GM23338 (cell line): ENCODE measurements at regions not wholly inside any gene's neighbourhood (a gene's known extent, or its start where the extent isn't known, plus 50 kb on each side); places are given as distances from the start of the nearest gene placed in this dataset.

Source experiments
- ATAC-seq: fragments of 200-7000 bp; cut with Tn5 transposase; 3 replicates; pipeline ENCODE4 v1.9.1; 2020
- DNase-seq: peaks from one replicate; pipeline ENCODE4 v3.0.0-alpha.2; 2015; ENCODE audit warnings: low spot score
- H2AFZ ChIP-seq: fragments of 200-600 bp; sonication (generic); 2 replicates; pipeline ENCODE4 v1.8.0; 2016; ENCODE audit warnings: antibody characterized with exemption, mild to moderate bottlenecking, moderate library complexity
- H3F3A ChIP-seq: fragments of 200-600 bp; sonication (generic); replicated peaks from 2 replicates; pipeline ENCODE4 v1.8.0; 2017; ENCODE audit warnings: antibody characterized with exemption, mixed run types, low read depth
- H3K27ac ChIP-seq: fragments of 200-600 bp; sonication (generic); 2 replicates; pipeline ENCODE4 v1.6.1; 2016; ENCODE audit warnings: low read depth
- H3K27me3 ChIP-seq: fragments of 200-600 bp; sonication (generic); 2 replicates; pipeline ENCODE4 v1.8.0; 2016; ENCODE audit warnings: mild to moderate bottlenecking, mixed run types, moderate library complexity; ENCODE audit not compliant: insufficient read depth
- H3K36me3 ChIP-seq: fragments of 200-600 bp; sonication (generic); 2 replicates; pipeline ENCODE4 v1.8.0; 2016; ENCODE audit warnings: mild to moderate bottlenecking; ENCODE audit not compliant: insufficient read depth
- H3K4me1 ChIP-seq: fragments of 200-600 bp; sonication (generic); 2 replicates; pipeline ENCODE4 v1.8.0; 2016; ENCODE audit warnings: mild to moderate bottlenecking, moderate library complexity; ENCODE audit not compliant: insufficient read depth
- H3K4me2 ChIP-seq: fragments of 200-600 bp; sonication (generic); 2 replicates; pipeline ENCODE4 v1.7.1; 2017; ENCODE audit warnings: mixed run types
- H3K4me3 ChIP-seq: fragments of 200-600 bp; sonication (generic); 2 replicates; pipeline ENCODE4 v1.6.1; 2016; ENCODE audit warnings: mixed run types
- H3K79me2 ChIP-seq: fragments of 200-600 bp; sonication (generic); replicated peaks from 2 replicates; pipeline ENCODE4 v1.8.0; 2017; ENCODE audit warnings: mild to moderate bottlenecking; ENCODE audit not compliant: insufficient read depth
- H3K9me2 ChIP-seq: fragments of 200-600 bp; sonication (generic); 2 replicates; pipeline ENCODE4 v1.8.0; 2017; ENCODE audit not compliant: insufficient read depth
- H4K20me1 ChIP-seq: fragments of 200-600 bp; sonication (generic); replicated peaks from 2 replicates; pipeline ENCODE4 v1.8.0; 2017; ENCODE audit warnings: mild to moderate bottlenecking; ENCODE audit not compliant: insufficient read depth
- H3K27ac Mint-ChIP-seq: 2 replicates; pipeline ENCODE4 v1.8.0; 2020; ENCODE audit warnings: inconsistent platforms, mild to moderate bottlenecking, moderate library complexity, mixed read lengths
- H3K27me3 Mint-ChIP-seq: 3 replicates; pipeline ENCODE4 v1.8.0; 2022; ENCODE audit warnings: low read depth, mild to moderate bottlenecking, moderate library complexity, mixed read lengths, inconsistent platforms; ENCODE audit not compliant: insufficient read depth, poor library complexity
- H3K36me3 Mint-ChIP-seq: 3 replicates; pipeline ENCODE4 v1.8.0; 2021; ENCODE audit warnings: low read depth, mild to moderate bottlenecking, inconsistent platforms, moderate library complexity, mixed read lengths
- H3K4me1 Mint-ChIP-seq: 3 replicates; pipeline ENCODE4 v1.8.0; 2020; ENCODE audit warnings: mild to moderate bottlenecking, inconsistent platforms, mixed read lengths
- H3K4me3 Mint-ChIP-seq: 3 replicates; pipeline ENCODE4 v1.8.0; 2021; ENCODE audit warnings: moderate library complexity, mild to moderate bottlenecking, inconsistent platforms, mixed read lengths
- H3K9me3 Mint-ChIP-seq: 3 replicates; pipeline ENCODE4 v1.8.0; 2020; ENCODE audit warnings: moderate library complexity, mild to moderate bottlenecking, inconsistent platforms, mixed read lengths
- CREB1 ChIP-seq: fragments of 250-450 bp; sonication (Bioruptor Pico); IDR thresholded peaks from 2 replicates; pipeline ENCODE4 v1.5.0; 2020; ENCODE audit warnings: low read depth, mild to moderate bottlenecking, moderate library complexity
- CTCF ChIP-seq, 2 experiments: fragments of 200-600 bp in 1 of 2; sonication (generic) in 1 of 2; conservative IDR thresholded peaks; 2 replicates each; pipeline versions ENCODE4 v1.5.1 to v1.6.1; 2016 to 2017; ENCODE audit warnings: antibody characterized with exemption in 2 of 2, low read depth in 2 of 2, mild to moderate bottlenecking in 2 of 2, moderate library complexity in 1 of 2
- EZH2 ChIP-seq: fragments of 200-600 bp; sonication (generic); IDR thresholded peaks from one replicate; pipeline ENCODE4 v1.8.0; 2017; ENCODE audit warnings: antibody characterized with exemption, mild to moderate bottlenecking, low read depth; ENCODE audit not compliant: unreplicated experiment
- EZH2phosphoT487 ChIP-seq: fragments of 200-600 bp; sonication (generic); IDR thresholded peaks from one replicate; pipeline ENCODE4 v1.8.1; 2018; ENCODE audit warnings: antibody characterized with exemption; ENCODE audit not compliant: unreplicated experiment
- JUNB ChIP-seq: IDR thresholded peaks from one replicate; pipeline ENCODE4 v1.6.1; 2016; ENCODE audit warnings: antibody characterized with exemption; ENCODE audit not compliant: unreplicated experiment
- NANOG ChIP-seq: IDR thresholded peaks from 2 replicates; pipeline ENCODE4 v1.6.1; 2016; ENCODE audit warnings: antibody characterized with exemption, borderline replicate concordance
- POLR2AphosphoS5 ChIP-seq: IDR thresholded peaks from 2 replicates; pipeline ENCODE4 v1.6.1; 2016; ENCODE audit warnings: antibody characterized with exemption, low read depth
- STAT1 ChIP-seq: IDR thresholded peaks from one replicate; pipeline ENCODE4 v1.6.1; 2016; ENCODE audit warnings: antibody characterized with exemption; ENCODE audit not compliant: unreplicated experiment
- ZNF114 ChIP-seq: fragments of 250-450 bp; sonication (Bioruptor Pico); IDR thresholded peaks from 2 replicates; pipeline ENCODE4 v1.5.0; 2020; ENCODE audit warnings: mild to moderate bottlenecking, moderate library complexity
- ZNF331 ChIP-seq: fragments of 250-450 bp; sonication (Bioruptor Pico); IDR thresholded peaks from 2 replicates; pipeline ENCODE4 v1.5.0; 2020; ENCODE audit warnings: low read depth, mild to moderate bottlenecking, moderate library complexity
- ZNF462 ChIP-seq: fragments of 250-450 bp; sonication (Bioruptor Pico); IDR thresholded peaks from 2 replicates; pipeline ENCODE4 v1.5.0; 2020; ENCODE audit warnings: mild to moderate bottlenecking, moderate library complexity
- TF ChIP-seq, protein P1 (sequence below): IDR thresholded peaks from one replicate; pipeline ENCODE4 v1.6.1; 2018; ENCODE audit warnings: antibody characterized with exemption; ENCODE audit not compliant: unreplicated experiment
- TF ChIP-seq, protein P2 (sequence below): IDR thresholded peaks from 2 replicates; pipeline ENCODE4 v1.6.1; 2016; ENCODE audit warnings: antibody characterized with exemption

DNA sequence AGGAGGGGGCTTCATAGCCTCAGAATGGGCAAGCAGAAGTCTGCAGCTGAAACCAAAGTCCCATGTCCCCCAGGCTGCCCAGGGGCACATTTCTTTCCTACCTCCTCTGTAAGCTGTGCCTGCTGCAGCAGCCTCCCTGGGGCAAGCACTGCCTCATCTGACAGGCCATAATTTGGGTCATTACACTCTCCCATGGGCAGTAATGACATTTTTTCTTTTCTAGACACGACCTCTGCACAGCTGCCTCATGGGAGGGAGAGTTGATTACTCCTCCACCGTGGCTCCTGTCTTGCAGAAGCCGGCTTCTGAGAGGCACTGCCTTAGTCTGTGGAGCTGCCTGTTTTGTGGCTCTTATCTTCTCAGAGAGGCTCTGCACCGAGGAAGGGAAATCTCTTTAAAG is 268.9 kb downstream of the TDRD15 start:
- no peak for TF ChIP-seq CTCF (conservative IDR thresholded peaks at IDR 0.05; ENCODE audit: low read depth in 2 of 2)
- TF ChIP-seq CREB1 (CRISPR knock-in tag) = no peak
- no peak for TF ChIP-seq POLR2AphosphoS5
- TF ChIP-seq, protein P1, sequence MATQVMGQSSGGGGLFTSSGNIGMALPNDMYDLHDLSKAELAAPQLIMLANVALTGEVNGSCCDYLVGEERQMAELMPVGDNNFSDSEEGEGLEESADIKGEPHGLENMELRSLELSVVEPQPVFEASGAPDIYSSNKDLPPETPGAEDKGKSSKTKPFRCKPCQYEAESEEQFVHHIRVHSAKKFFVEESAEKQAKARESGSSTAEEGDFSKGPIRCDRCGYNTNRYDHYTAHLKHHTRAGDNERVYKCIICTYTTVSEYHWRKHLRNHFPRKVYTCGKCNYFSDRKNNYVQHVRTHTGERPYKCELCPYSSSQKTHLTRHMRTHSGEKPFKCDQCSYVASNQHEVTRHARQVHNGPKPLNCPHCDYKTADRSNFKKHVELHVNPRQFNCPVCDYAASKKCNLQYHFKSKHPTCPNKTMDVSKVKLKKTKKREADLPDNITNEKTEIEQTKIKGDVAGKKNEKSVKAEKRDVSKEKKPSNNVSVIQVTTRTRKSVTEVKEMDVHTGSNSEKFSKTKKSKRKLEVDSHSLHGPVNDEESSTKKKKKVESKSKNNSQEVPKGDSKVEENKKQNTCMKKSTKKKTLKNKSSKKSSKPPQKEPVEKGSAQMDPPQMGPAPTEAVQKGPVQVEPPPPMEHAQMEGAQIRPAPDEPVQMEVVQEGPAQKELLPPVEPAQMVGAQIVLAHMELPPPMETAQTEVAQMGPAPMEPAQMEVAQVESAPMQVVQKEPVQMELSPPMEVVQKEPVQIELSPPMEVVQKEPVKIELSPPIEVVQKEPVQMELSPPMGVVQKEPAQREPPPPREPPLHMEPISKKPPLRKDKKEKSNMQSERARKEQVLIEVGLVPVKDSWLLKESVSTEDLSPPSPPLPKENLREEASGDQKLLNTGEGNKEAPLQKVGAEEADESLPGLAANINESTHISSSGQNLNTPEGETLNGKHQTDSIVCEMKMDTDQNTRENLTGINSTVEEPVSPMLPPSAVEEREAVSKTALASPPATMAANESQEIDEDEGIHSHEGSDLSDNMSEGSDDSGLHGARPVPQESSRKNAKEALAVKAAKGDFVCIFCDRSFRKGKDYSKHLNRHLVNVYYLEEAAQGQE = no peak
- TF ChIP-seq EZH2 = no peak
- no peak for TF ChIP-seq ZNF462 (CRISPR knock-in tag)
- TF ChIP-seq NANOG = no peak
- TF ChIP-seq, protein P2, sequence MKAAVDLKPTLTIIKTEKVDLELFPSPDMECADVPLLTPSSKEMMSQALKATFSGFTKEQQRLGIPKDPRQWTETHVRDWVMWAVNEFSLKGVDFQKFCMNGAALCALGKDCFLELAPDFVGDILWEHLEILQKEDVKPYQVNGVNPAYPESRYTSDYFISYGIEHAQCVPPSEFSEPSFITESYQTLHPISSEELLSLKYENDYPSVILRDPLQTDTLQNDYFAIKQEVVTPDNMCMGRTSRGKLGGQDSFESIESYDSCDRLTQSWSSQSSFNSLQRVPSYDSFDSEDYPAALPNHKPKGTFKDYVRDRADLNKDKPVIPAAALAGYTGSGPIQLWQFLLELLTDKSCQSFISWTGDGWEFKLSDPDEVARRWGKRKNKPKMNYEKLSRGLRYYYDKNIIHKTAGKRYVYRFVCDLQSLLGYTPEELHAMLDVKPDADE = no peak
- no peak for TF ChIP-seq STAT1
- TF ChIP-seq ZNF331 (CRISPR knock-in tag) = no peak
- no peak for TF ChIP-seq ZNF114 (CRISPR knock-in tag)
- TF ChIP-seq EZH2phosphoT487 = no peak
- TF ChIP-seq JUNB = no peak
- no peak overlapping the region for H2AFZ ChIP-seq
- H3K9me3 Mint-ChIP-seq = no peaks in the 10 kb centered on the region
- H3K9me2 ChIP-seq = no peaks in the 10 kb centered on the region
- DNase-seq = no peak
- H3K27ac ChIP-seq = no peak overlapping the region
- H3F3A ChIP-seq = no peaks in the 10 kb centered on the region
- ATAC-seq = no peak
- no peak overlapping the region for H3K4me3 ChIP-seq
- no peak overlapping the region for H3K27ac Mint-ChIP-seq
- no peak overlapping the region for H3K4me2 ChIP-seq
- no peaks in the 10 kb centered on the region for H4K20me1 ChIP-seq
- H3K79me2 ChIP-seq = no peaks in the 10 kb centered on the region
- H3K36me3 ChIP-seq = no peaks in the 10 kb centered on the region
- H3K4me1 Mint-ChIP-seq = no peaks in the 10 kb centered on the region; the same call in 2 of the 3 replicates
- H3K4me1 ChIP-seq = no peaks in the 10 kb centered on the region
- no peaks in the 10 kb centered on the region for H3K36me3 Mint-ChIP-seq
- no peaks in the 10 kb centered on the region for H3K27me3 ChIP-seq
- peaks cover 5% of the 10 kb centered on the region for H3K27me3 Mint-ChIP-seq
- H3K4me3 Mint-ChIP-seq = no peak overlapping the region
